ENCODE measurements at regions not wholly inside any gene's neighbourhood (a gene's known extent, or its start where the extent isn't known, plus 50 kb on each side); places are given as distances from the start of the nearest gene placed in this dataset.
"Not testable (repeated sequence)": the region's sequence is repeated elsewhere in the genome, so short reads cannot be mapped to it uniquely, and the experiment has no call there.

GRCh38 chr10:109542050-109542603 lies 381.2 kb downstream of the XPNPEP1 start:
- H3K9me3 Mint-ChIP-seq (ENCODE audit: insufficient read depth); ATAC-seq; H3K27ac Mint-ChIP-seq; POLR2A ChIA-PET; H3K36me3 Mint-ChIP-seq (ENCODE audit: low read depth); CTCF ChIA-PET; H3K4me3 Mint-ChIP-seq; H3K4me1 Mint-ChIP-seq (ENCODE audit: low read depth); DNase-seq; H3K27me3 Mint-ChIP-seq (ENCODE audit: low read depth): not testable (repeated sequence)

- POLR2A ChIA-PET, result no interaction called here
- CTCF ChIA-PET, result no interaction called here
- peaks cover 17% of the 10 kb centered on the region for H3K9me3 Mint-ChIP-seq (ENCODE audit: insufficient read depth)
- H3K36me3 Mint-ChIP-seq (ENCODE audit: low read depth), result no peaks in the 10 kb centered on the region
- no peak overlapping the region for H3K27ac Mint-ChIP-seq
- no peak for ATAC-seq
- no peak for DNase-seq
- no peaks in the 10 kb centered on the region for H3K4me1 Mint-ChIP-seq (ENCODE audit: low read depth)
- H3K4me3 Mint-ChIP-seq, result no peak overlapping the region
- no peaks in the 10 kb centered on the region for H3K27me3 Mint-ChIP-seq (ENCODE audit: low read depth)
These were observed 389.1 kb downstream of the XPNPEP1 start for GRCh38 chr10:109534193-109534592.

GRCh38 chr10:109529258-109529657 lies 394.1 kb downstream of the XPNPEP1 start:
- Mint-ChIP-seq H3K4me1 (ENCODE audit: low read depth) (no peaks in the 10 kb centered on the region), H3K27ac (no peak overlapping the region), H3K36me3 (ENCODE audit: low read depth) (no peaks in the 10 kb centered on the region), H3K27me3 (ENCODE audit: low read depth) (no peaks in the 10 kb centered on the region), H3K4me3 (no peak overlapping the region), H3K9me3 (ENCODE audit: insufficient read depth) (peaks cover 34% of the 10 kb centered on the region)
- CTCF ChIA-PET, result no interaction called here
- ATAC-seq, result no peak
- no peak for DNase-seq
- POLR2A ChIA-PET, result no interaction called here

- no peak overlapping the region for H3K27ac Mint-ChIP-seq
- no peak for DNase-seq
- H3K27me3 Mint-ChIP-seq (ENCODE audit: low read depth), result no peaks in the 10 kb centered on the region
- H3K4me3 Mint-ChIP-seq, result no peak overlapping the region
- POLR2A ChIA-PET, result no interaction called here
- no peaks in the 10 kb centered on the region for H3K4me1 Mint-ChIP-seq (ENCODE audit: low read depth)
- ATAC-seq, result no peak
- H3K9me3 Mint-ChIP-seq (ENCODE audit: insufficient read depth), result no peaks in the 10 kb centered on the region
- H3K36me3 Mint-ChIP-seq (ENCODE audit: low read depth), result no peaks in the 10 kb centered on the region
- CTCF ChIA-PET, result no interaction called here
These were observed 405.6 kb downstream of the XPNPEP1 start for GRCh38 chr10:109517748-109518147.

- no peak overlapping the region for H3K4me3 Mint-ChIP-seq
These were observed 418.9 kb downstream of the XPNPEP1 start for GRCh38 chr10:109504401-109504800.

GRCh38 chr10:109487691-109488090 lies 435.6 kb downstream of the XPNPEP1 start:
- no peak overlapping the region for H3K27ac Mint-ChIP-seq
- H3K4me3 Mint-ChIP-seq, result no peak overlapping the region
- H3K36me3 Mint-ChIP-seq (ENCODE audit: low read depth), result no peaks in the 10 kb centered on the region
- no peaks in the 10 kb centered on the region for H3K9me3 Mint-ChIP-seq (ENCODE audit: insufficient read depth)
- no peak for DNase-seq
- H3K4me1 Mint-ChIP-seq (ENCODE audit: low read depth), result no peaks in the 10 kb centered on the region
- POLR2A ChIA-PET, result no interaction called here
- no peaks in the 10 kb centered on the region for H3K27me3 Mint-ChIP-seq (ENCODE audit: low read depth)
- no peak for ATAC-seq
- CTCF ChIA-PET, result no interaction called here

More at GRCh38 chr10:109504401-109504800, 418.9 kb downstream of the XPNPEP1 start:
- DNase-seq (no peak), ATAC-seq (no peak)
- Mint-ChIP-seq H3K27me3 (ENCODE audit: low read depth) (no peaks in the 10 kb centered on the region), H3K27ac (no peak overlapping the region), H3K4me1 (ENCODE audit: low read depth) (no peaks in the 10 kb centered on the region), H3K9me3 (ENCODE audit: insufficient read depth) (no peaks in the 10 kb centered on the region), H3K36me3 (ENCODE audit: low read depth) (no peaks in the 10 kb centered on the region)
- ChIA-PET CTCF (no interaction called here), POLR2A (no interaction called here)

GRCh38 chr10:109480836-109481235 lies 442.5 kb downstream of the XPNPEP1 start:
- ATAC-seq, result no peak
- Mint-ChIP-seq H3K4me1 (ENCODE audit: low read depth) (no peaks in the 10 kb centered on the region), H3K36me3 (ENCODE audit: low read depth) (no peaks in the 10 kb centered on the region), H3K27ac (no peak overlapping the region), H3K4me3 (no peak overlapping the region), H3K27me3 (ENCODE audit: low read depth) (no peaks in the 10 kb centered on the region), H3K9me3 (ENCODE audit: insufficient read depth) (no peaks in the 10 kb centered on the region)
- ChIA-PET POLR2A (no interaction called here), CTCF (no interaction called here)
- no peak for DNase-seq

- ChIA-PET CTCF (no interaction called here), POLR2A (interaction anchor here (0.7 kb wide), 1 partner anchor 53 kb away, joined by 3 read pairs; no protein-coding TSS in a partner anchor)
- Mint-ChIP-seq H3K4me1 (ENCODE audit: low read depth) (no peaks in the 10 kb centered on the region), H3K36me3 (ENCODE audit: low read depth) (no peaks in the 10 kb centered on the region), H3K27ac (no peak overlapping the region), H3K4me3 (no peak overlapping the region), H3K9me3 (ENCODE audit: insufficient read depth) (no peaks in the 10 kb centered on the region), H3K27me3 (ENCODE audit: low read depth) (no peaks in the 10 kb centered on the region)
- no peak for DNase-seq
- no peak for ATAC-seq
These were observed 447.4 kb downstream of the XPNPEP1 start for GRCh38 chr10:109475711-109476421.

GRCh38 chr10:109474812-109475211 lies 448.5 kb downstream of the XPNPEP1 start:
- ChIA-PET CTCF (no interaction called here), POLR2A (interaction anchor here (0.7 kb wide), 1 partner anchor 52 kb away, joined by 3 read pairs; no protein-coding TSS in a partner anchor)
- Mint-ChIP-seq H3K9me3 (ENCODE audit: insufficient read depth) (no peaks in the 10 kb centered on the region), H3K4me1 (ENCODE audit: low read depth) (no peaks in the 10 kb centered on the region), H3K36me3 (ENCODE audit: low read depth) (no peaks in the 10 kb centered on the region), H3K27ac (no peak overlapping the region), H3K4me3 (no peak overlapping the region), H3K27me3 (ENCODE audit: low read depth) (no peaks in the 10 kb centered on the region)
- DNase-seq (no peak), ATAC-seq (no peak)

- Mint-ChIP-seq H3K4me1 (ENCODE audit: low read depth) (no peaks in the 10 kb centered on the region), H3K36me3 (ENCODE audit: low read depth) (no peaks in the 10 kb centered on the region), H3K27me3 (ENCODE audit: low read depth) (no peaks in the 10 kb centered on the region), H3K27ac (no peak overlapping the region), H3K9me3 (ENCODE audit: insufficient read depth) (no peaks in the 10 kb centered on the region), H3K4me3 (no peak overlapping the region)
- POLR2A ChIA-PET, result no interaction called here
- DNase-seq (no peak), ATAC-seq (no peak)
- CTCF ChIA-PET, result no interaction called here
These were observed 449.1 kb downstream of the XPNPEP1 start for GRCh38 chr10:109474261-109474660.

GRCh38 chr10:109467551-109467950 lies 455.8 kb downstream of the XPNPEP1 start:
- Mint-ChIP-seq H3K27me3 (ENCODE audit: low read depth) (no peaks in the 10 kb centered on the region), H3K9me3 (ENCODE audit: insufficient read depth) (no peaks in the 10 kb centered on the region), H3K27ac (no peak overlapping the region), H3K4me3 (no peak overlapping the region), H3K36me3 (ENCODE audit: low read depth) (no peaks in the 10 kb centered on the region), H3K4me1 (ENCODE audit: low read depth) (no peaks in the 10 kb centered on the region)
- ATAC-seq (no peak), DNase-seq (no peak)
- POLR2A ChIA-PET, result no interaction called here
- CTCF ChIA-PET, result no interaction called here

GRCh38 chr10:109464949-109465348 lies 458.4 kb downstream of the XPNPEP1 start:
- Mint-ChIP-seq H3K9me3 (ENCODE audit: insufficient read depth) (no peaks in the 10 kb centered on the region), H3K36me3 (ENCODE audit: low read depth) (no peaks in the 10 kb centered on the region), H3K27ac (no peak overlapping the region), H3K4me3 (no peak overlapping the region), H3K27me3 (ENCODE audit: low read depth) (no peaks in the 10 kb centered on the region), H3K4me1 (ENCODE audit: low read depth) (no peaks in the 10 kb centered on the region)
- no peak for ATAC-seq
- ChIA-PET CTCF (no interaction called here), POLR2A (no interaction called here)
- DNase-seq, result no peak

GRCh38 chr10:109457302-109457638 lies 466.0 kb downstream of the XPNPEP1 start:
- H3K4me1 Mint-ChIP-seq (ENCODE audit: low read depth), result no peaks in the 10 kb centered on the region
- CTCF ChIA-PET, result no interaction called here
- H3K27me3 Mint-ChIP-seq (ENCODE audit: low read depth), result peaks cover 21% of the 10 kb centered on the region
- no peak overlapping the region for H3K27ac Mint-ChIP-seq
- no peak for DNase-seq
- H3K4me3 Mint-ChIP-seq, result no peak overlapping the region
- ATAC-seq, result no peak
- H3K36me3 Mint-ChIP-seq (ENCODE audit: low read depth), result no peaks in the 10 kb centered on the region
- H3K9me3 Mint-ChIP-seq (ENCODE audit: insufficient read depth), result no peaks in the 10 kb centered on the region
- POLR2A ChIA-PET, result no interaction called here

Measured in activated CD8-positive, alpha-beta T cell treated with anti-CD3 and anti-CD28 coated beads, Interleukin-2, amount 10 ng/mL, durations not matched to agents 7 days and 5 days (primary cell).